ENCODE measurements at regions not wholly inside any gene's neighbourhood (a gene's known extent, or its start where the extent isn't known, plus 50 kb on each side); places are given as distances from the start of the nearest gene placed in this dataset.
"Not testable (repeated sequence)": the region's sequence is repeated elsewhere in the genome, so short reads cannot be mapped to it uniquely, and the experiment has no call there.

GRCh38 chr19:21668072-21668773 is 99.2 kb downstream of the ZNF100 start:
- not testable (repeated sequence) for H3K27ac ChIP-seq (ENCODE audit: insufficient read depth, low read length, poor library complexity, severe bottlenecking); H3K27ac Mint-ChIP-seq; H3K36me3 ChIP-seq (ENCODE audit: control insufficient read depth, insufficient read depth, low read length); H3K36me3 Mint-ChIP-seq; H3K4me3 ChIP-seq (ENCODE audit: low read depth, low read length); H3K4me1 ChIP-seq (ENCODE audit: control insufficient read depth, insufficient read depth, low read length, poor library complexity, severe bottlenecking); DNase-seq; H3K27me3 ChIP-seq (ENCODE audit: control insufficient read depth, insufficient read depth, low read length); H3K4me3 Mint-ChIP-seq; H3K27me3 Mint-ChIP-seq; H3K9me3 ChIP-seq (ENCODE audit: control insufficient read depth in 2 of 2, low read length in 2 of 2); ATAC-seq (ENCODE audit: low read depth in 2 of 2); H3K4me1 Mint-ChIP-seq
- peaks cover 4 to 13% (median 6%) of the 10 kb centered on the region in 7 donors for H3K9me3 Mint-ChIP-seq

- H3K4me3 ChIP-seq (ENCODE audit: low read depth, low read length): no peak overlapping the region
- Mint-ChIP-seq H3K27ac (no peak overlapping the region), H3K9me3 (peaks cover 3 to 26% (median 7%) of the 10 kb centered on the region in 7 donors), H3K4me1 (no peaks in the 10 kb centered on the region), H3K4me3 (no peak overlapping the region), H3K27me3 (no peaks in the 10 kb centered on the region), H3K36me3 (peaks cover 3% of the 10 kb centered on the region)
- no peak for DNase-seq
- no peaks in the 10 kb centered on the region for H3K36me3 ChIP-seq (ENCODE audit: control insufficient read depth, insufficient read depth, low read length)
- no peak for ATAC-seq (ENCODE audit: low read depth in 2 of 2)
- H3K9me3 ChIP-seq (ENCODE audit: control insufficient read depth in 2 of 2, low read length in 2 of 2): peaks cover 13 to 21% of the 10 kb centered on the region in 2 experiments
- H3K27ac ChIP-seq (ENCODE audit: insufficient read depth, low read length, poor library complexity, severe bottlenecking): no peak overlapping the region
- H3K4me1 ChIP-seq (ENCODE audit: control insufficient read depth, insufficient read depth, low read length, poor library complexity, severe bottlenecking): no peaks in the 10 kb centered on the region
- H3K27me3 ChIP-seq (ENCODE audit: control insufficient read depth, insufficient read depth, low read length): no peaks in the 10 kb centered on the region
Observed at GRCh38 chr19:21655540-21656126, 111.7 kb downstream of the ZNF100 start.

GRCh38 chr19:21651478-21651877 is 115.9 kb downstream of the ZNF100 start:
- H3K27me3 ChIP-seq (ENCODE audit: control insufficient read depth, insufficient read depth, low read length); ATAC-seq (ENCODE audit: low read depth in 2 of 2); H3K27ac ChIP-seq (ENCODE audit: insufficient read depth, low read length, poor library complexity, severe bottlenecking); H3K36me3 Mint-ChIP-seq; H3K4me1 Mint-ChIP-seq; H3K27me3 Mint-ChIP-seq; H3K4me3 Mint-ChIP-seq; H3K36me3 ChIP-seq (ENCODE audit: control insufficient read depth, insufficient read depth, low read length); H3K4me1 ChIP-seq (ENCODE audit: control insufficient read depth, insufficient read depth, low read length, poor library complexity, severe bottlenecking); DNase-seq; H3K27ac Mint-ChIP-seq; H3K4me3 ChIP-seq (ENCODE audit: low read depth, low read length): not testable (repeated sequence)
- H3K9me3 Mint-ChIP-seq: peaks cover 3 to 41% (median 12%) of the 10 kb centered on the region in 7 donors
- H3K9me3 ChIP-seq (ENCODE audit: control insufficient read depth in 2 of 2, low read length in 2 of 2): peaks cover 12 to 21% of the 10 kb centered on the region in 2 experiments

- Mint-ChIP-seq H3K9me3 (peaks cover 3 to 17% (median 5%) of the 10 kb centered on the region in 7 donors), H3K27me3 (no peaks in the 10 kb centered on the region), H3K36me3 (no peaks in the 10 kb centered on the region), H3K27ac (no peak overlapping the region), H3K4me1 (no peaks in the 10 kb centered on the region), H3K4me3 (no peak overlapping the region)
- Histone ChIP-seq H3K4me3 (ENCODE audit: low read depth, low read length) (no peak overlapping the region), H3K4me1 (ENCODE audit: control insufficient read depth, insufficient read depth, low read length, poor library complexity, severe bottlenecking) (no peaks in the 10 kb centered on the region), H3K9me3 (ENCODE audit: control insufficient read depth in 2 of 2, low read length in 2 of 2) (no peaks in the 10 kb centered on the region), H3K27me3 (ENCODE audit: control insufficient read depth, insufficient read depth, low read length) (no peaks in the 10 kb centered on the region), H3K36me3 (ENCODE audit: control insufficient read depth, insufficient read depth, low read length) (no peaks in the 10 kb centered on the region), H3K27ac (ENCODE audit: insufficient read depth, low read length, poor library complexity, severe bottlenecking) (no peak overlapping the region)
- DNase-seq (no peak), ATAC-seq (ENCODE audit: low read depth in 2 of 2) (no peak)
Observed at GRCh38 chr19:21638776-21639175, 128.6 kb downstream of the ZNF100 start.

GRCh38 chr19:21626924-21627697 is 121.7 kb downstream of the ZNF429 start:
- Mint-ChIP-seq H3K27ac (no peak overlapping the region), H3K9me3 (peaks cover 0 to 23% (median 5%) of the 10 kb centered on the region in 7 donors), H3K4me3 (no peak overlapping the region), H3K27me3 (no peaks in the 10 kb centered on the region), H3K36me3 (no peaks in the 10 kb centered on the region), H3K4me1 (no peaks in the 10 kb centered on the region)
- ATAC-seq (ENCODE audit: low read depth in 2 of 2) (no peak), DNase-seq (no peak)
- Histone ChIP-seq H3K9me3 (ENCODE audit: control insufficient read depth in 2 of 2, low read length in 2 of 2) (peaks cover 0 to 2% of the 10 kb centered on the region in 2 experiments), H3K27ac (ENCODE audit: insufficient read depth, low read length, poor library complexity, severe bottlenecking) (no peak overlapping the region), H3K4me1 (ENCODE audit: control insufficient read depth, insufficient read depth, low read length, poor library complexity, severe bottlenecking) (no peaks in the 10 kb centered on the region), H3K27me3 (ENCODE audit: control insufficient read depth, insufficient read depth, low read length) (no peaks in the 10 kb centered on the region), H3K4me3 (ENCODE audit: low read depth, low read length) (no peak overlapping the region), H3K36me3 (ENCODE audit: control insufficient read depth, insufficient read depth, low read length) (no peaks in the 10 kb centered on the region)

- no peaks in the 10 kb centered on the region for H3K36me3 ChIP-seq (ENCODE audit: control insufficient read depth, insufficient read depth, low read length)
- H3K9me3 Mint-ChIP-seq: peaks cover 0 to 23% (median 5%) of the 10 kb centered on the region in 7 donors
- no peak overlapping the region for H3K27ac Mint-ChIP-seq
- H3K27me3 ChIP-seq (ENCODE audit: control insufficient read depth, insufficient read depth, low read length): no peaks in the 10 kb centered on the region
- no peak for ATAC-seq (ENCODE audit: low read depth in 2 of 2)
- no peak overlapping the region for H3K4me3 ChIP-seq (ENCODE audit: low read depth, low read length)
- H3K4me1 Mint-ChIP-seq: no peaks in the 10 kb centered on the region
- H3K27ac ChIP-seq (ENCODE audit: insufficient read depth, low read length, poor library complexity, severe bottlenecking): no peak overlapping the region
- no peak overlapping the region for H3K4me3 Mint-ChIP-seq
- H3K36me3 Mint-ChIP-seq: no peaks in the 10 kb centered on the region
- H3K27me3 Mint-ChIP-seq: no peaks in the 10 kb centered on the region
- H3K9me3 ChIP-seq (ENCODE audit: control insufficient read depth in 2 of 2, low read length in 2 of 2): peaks cover 0 to 2% of the 10 kb centered on the region in 2 experiments
- no peak for DNase-seq
- no peaks in the 10 kb centered on the region for H3K4me1 ChIP-seq (ENCODE audit: control insufficient read depth, insufficient read depth, low read length, poor library complexity, severe bottlenecking)
Observed at GRCh38 chr19:21626091-21626490, 120.7 kb downstream of the ZNF429 start.

- H3K4me1 ChIP-seq (ENCODE audit: control insufficient read depth, insufficient read depth, low read length, poor library complexity, severe bottlenecking): no peaks in the 10 kb centered on the region
- Mint-ChIP-seq H3K27ac (no peak overlapping the region), H3K27me3 (no peaks in the 10 kb centered on the region), H3K4me3 (no peak overlapping the region), H3K4me1 (no peaks in the 10 kb centered on the region), H3K36me3 (no peaks in the 10 kb centered on the region), H3K9me3 (peaks cover 0 to 18% (median 0%) of the 10 kb centered on the region in 7 donors)
- no peak overlapping the region for H3K27ac ChIP-seq (ENCODE audit: insufficient read depth, low read length, poor library complexity, severe bottlenecking)
- peaks cover 0 to 3% of the 10 kb centered on the region in 2 experiments for H3K9me3 ChIP-seq (ENCODE audit: control insufficient read depth in 2 of 2, low read length in 2 of 2)
- H3K4me3 ChIP-seq (ENCODE audit: low read depth, low read length): no peak overlapping the region
- no peaks in the 10 kb centered on the region for H3K36me3 ChIP-seq (ENCODE audit: control insufficient read depth, insufficient read depth, low read length)
- ATAC-seq (ENCODE audit: low read depth in 2 of 2) (no peak), DNase-seq (no peak)
- H3K27me3 ChIP-seq (ENCODE audit: control insufficient read depth, insufficient read depth, low read length): no peaks in the 10 kb centered on the region
Observed at GRCh38 chr19:21622920-21623319, 117.5 kb downstream of the ZNF429 start.

All from CD4-positive, CD25-positive, alpha-beta regulatory T cell (primary cell).